GM23338 (cell line): ENCODE measurements at regions not wholly inside any gene's neighbourhood (a gene's known extent, or its start where the extent isn't known, plus 50 kb on each side); places are given as distances from the start of the nearest gene placed in this dataset.

ENCODE experiments used
- ATAC-seq: fragments of 200-7000 bp; cut with Tn5 transposase; 3 replicates; pipeline ENCODE4 v1.9.1; 2020
- DNase-seq: peaks from one replicate; pipeline ENCODE4 v3.0.0-alpha.2; 2015; ENCODE audit warnings: low spot score
- H2AFZ ChIP-seq: fragments of 200-600 bp; sonication (generic); 2 replicates; pipeline ENCODE4 v1.8.0; 2016; ENCODE audit warnings: antibody characterized with exemption, mild to moderate bottlenecking, moderate library complexity
- H3F3A ChIP-seq: fragments of 200-600 bp; sonication (generic); replicated peaks from 2 replicates; pipeline ENCODE4 v1.8.0; 2017; ENCODE audit warnings: antibody characterized with exemption, mixed run types, low read depth
- H3K27ac ChIP-seq: fragments of 200-600 bp; sonication (generic); 2 replicates; pipeline ENCODE4 v1.6.1; 2016; ENCODE audit warnings: low read depth
- H3K27me3 ChIP-seq: fragments of 200-600 bp; sonication (generic); 2 replicates; pipeline ENCODE4 v1.8.0; 2016; ENCODE audit warnings: mild to moderate bottlenecking, mixed run types, moderate library complexity; ENCODE audit not compliant: insufficient read depth
- H3K36me3 ChIP-seq: fragments of 200-600 bp; sonication (generic); 2 replicates; pipeline ENCODE4 v1.8.0; 2016; ENCODE audit warnings: mild to moderate bottlenecking; ENCODE audit not compliant: insufficient read depth
- H3K4me1 ChIP-seq: fragments of 200-600 bp; sonication (generic); 2 replicates; pipeline ENCODE4 v1.8.0; 2016; ENCODE audit warnings: mild to moderate bottlenecking, moderate library complexity; ENCODE audit not compliant: insufficient read depth
- H3K4me2 ChIP-seq: fragments of 200-600 bp; sonication (generic); 2 replicates; pipeline ENCODE4 v1.7.1; 2017; ENCODE audit warnings: mixed run types
- H3K4me3 ChIP-seq: fragments of 200-600 bp; sonication (generic); 2 replicates; pipeline ENCODE4 v1.6.1; 2016; ENCODE audit warnings: mixed run types
- H3K79me2 ChIP-seq: fragments of 200-600 bp; sonication (generic); replicated peaks from 2 replicates; pipeline ENCODE4 v1.8.0; 2017; ENCODE audit warnings: mild to moderate bottlenecking; ENCODE audit not compliant: insufficient read depth
- H3K9me2 ChIP-seq: fragments of 200-600 bp; sonication (generic); 2 replicates; pipeline ENCODE4 v1.8.0; 2017; ENCODE audit not compliant: insufficient read depth
- H4K20me1 ChIP-seq: fragments of 200-600 bp; sonication (generic); replicated peaks from 2 replicates; pipeline ENCODE4 v1.8.0; 2017; ENCODE audit warnings: mild to moderate bottlenecking; ENCODE audit not compliant: insufficient read depth
- H3K27ac Mint-ChIP-seq: 2 replicates; pipeline ENCODE4 v1.8.0; 2020; ENCODE audit warnings: inconsistent platforms, mild to moderate bottlenecking, moderate library complexity, mixed read lengths
- H3K27me3 Mint-ChIP-seq: 3 replicates; pipeline ENCODE4 v1.8.0; 2022; ENCODE audit warnings: low read depth, mild to moderate bottlenecking, moderate library complexity, mixed read lengths, inconsistent platforms; ENCODE audit not compliant: insufficient read depth, poor library complexity
- H3K36me3 Mint-ChIP-seq: 3 replicates; pipeline ENCODE4 v1.8.0; 2021; ENCODE audit warnings: low read depth, mild to moderate bottlenecking, inconsistent platforms, moderate library complexity, mixed read lengths
- H3K4me1 Mint-ChIP-seq: 3 replicates; pipeline ENCODE4 v1.8.0; 2020; ENCODE audit warnings: mild to moderate bottlenecking, inconsistent platforms, mixed read lengths
- H3K4me3 Mint-ChIP-seq: 3 replicates; pipeline ENCODE4 v1.8.0; 2021; ENCODE audit warnings: moderate library complexity, mild to moderate bottlenecking, inconsistent platforms, mixed read lengths
- H3K9me3 Mint-ChIP-seq: 3 replicates; pipeline ENCODE4 v1.8.0; 2020; ENCODE audit warnings: moderate library complexity, mild to moderate bottlenecking, inconsistent platforms, mixed read lengths
- CREB1 ChIP-seq: fragments of 250-450 bp; sonication (Bioruptor Pico); IDR thresholded peaks from 2 replicates; pipeline ENCODE4 v1.5.0; 2020; ENCODE audit warnings: low read depth, mild to moderate bottlenecking, moderate library complexity
- EZH2 ChIP-seq: fragments of 200-600 bp; sonication (generic); IDR thresholded peaks from one replicate; pipeline ENCODE4 v1.8.0; 2017; ENCODE audit warnings: antibody characterized with exemption, mild to moderate bottlenecking, low read depth; ENCODE audit not compliant: unreplicated experiment
- NANOG ChIP-seq: IDR thresholded peaks from 2 replicates; pipeline ENCODE4 v1.6.1; 2016; ENCODE audit warnings: antibody characterized with exemption, borderline replicate concordance
- REST ChIP-seq: IDR thresholded peaks from one replicate; pipeline ENCODE4 v1.6.1; 2018; ENCODE audit warnings: antibody characterized with exemption; ENCODE audit not compliant: unreplicated experiment
- STAT1 ChIP-seq: IDR thresholded peaks from one replicate; pipeline ENCODE4 v1.6.1; 2016; ENCODE audit warnings: antibody characterized with exemption; ENCODE audit not compliant: unreplicated experiment
- ZNF114 ChIP-seq: fragments of 250-450 bp; sonication (Bioruptor Pico); IDR thresholded peaks from 2 replicates; pipeline ENCODE4 v1.5.0; 2020; ENCODE audit warnings: mild to moderate bottlenecking, moderate library complexity
- ZNF331 ChIP-seq: fragments of 250-450 bp; sonication (Bioruptor Pico); IDR thresholded peaks from 2 replicates; pipeline ENCODE4 v1.5.0; 2020; ENCODE audit warnings: low read depth, mild to moderate bottlenecking, moderate library complexity
- ZNF462 ChIP-seq: fragments of 250-450 bp; sonication (Bioruptor Pico); IDR thresholded peaks from 2 replicates; pipeline ENCODE4 v1.5.0; 2020; ENCODE audit warnings: mild to moderate bottlenecking, moderate library complexity
- TF ChIP-seq, protein P1 (sequence below): IDR thresholded peaks from 2 replicates; pipeline ENCODE4 v1.6.1; 2016; ENCODE audit warnings: antibody characterized with exemption
- TF ChIP-seq, protein P2 (sequence below), 2 experiments: fragments of 200-600 bp in 1 of 2; sonication (generic) in 1 of 2; conservative IDR thresholded peaks; 2 replicates each; pipeline versions ENCODE4 v1.5.1 to v1.6.1; 2016 to 2017; ENCODE audit warnings: antibody characterized with exemption in 2 of 2, low read depth in 2 of 2, mild to moderate bottlenecking in 2 of 2, moderate library complexity in 1 of 2

GRCh38 chr6:22755605-22756004 is 186.2 kb downstream of the HDGFL1 start:
- Histone ChIP-seq H3K27me3 (no peaks in the 10 kb centered on the region), H3K4me2 (no peak overlapping the region), H3K27ac (no peak overlapping the region), H4K20me1 (no peaks in the 10 kb centered on the region), H3F3A (no peaks in the 10 kb centered on the region), H3K79me2 (no peaks in the 10 kb centered on the region), H3K36me3 (no peaks in the 10 kb centered on the region), H3K4me3 (no peak overlapping the region), H2AFZ (no peak overlapping the region), H3K9me2 (no peaks in the 10 kb centered on the region), H3K4me1 (no peaks in the 10 kb centered on the region)
- ATAC-seq = no peak
- no peaks in the 10 kb centered on the region for H3K9me3 Mint-ChIP-seq
- H3K4me3 Mint-ChIP-seq = no peak overlapping the region
- no peak for TF ChIP-seq NANOG
- TF ChIP-seq ZNF331 (CRISPR knock-in tag) = no peak
- no peak for TF ChIP-seq REST
- TF ChIP-seq, protein P1, sequence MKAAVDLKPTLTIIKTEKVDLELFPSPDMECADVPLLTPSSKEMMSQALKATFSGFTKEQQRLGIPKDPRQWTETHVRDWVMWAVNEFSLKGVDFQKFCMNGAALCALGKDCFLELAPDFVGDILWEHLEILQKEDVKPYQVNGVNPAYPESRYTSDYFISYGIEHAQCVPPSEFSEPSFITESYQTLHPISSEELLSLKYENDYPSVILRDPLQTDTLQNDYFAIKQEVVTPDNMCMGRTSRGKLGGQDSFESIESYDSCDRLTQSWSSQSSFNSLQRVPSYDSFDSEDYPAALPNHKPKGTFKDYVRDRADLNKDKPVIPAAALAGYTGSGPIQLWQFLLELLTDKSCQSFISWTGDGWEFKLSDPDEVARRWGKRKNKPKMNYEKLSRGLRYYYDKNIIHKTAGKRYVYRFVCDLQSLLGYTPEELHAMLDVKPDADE = no peak
- TF ChIP-seq EZH2 = no peak
- TF ChIP-seq ZNF114 = no peak
- no peak for TF ChIP-seq CREB1 (CRISPR knock-in tag)
- H3K36me3 Mint-ChIP-seq = no peaks in the 10 kb centered on the region
- H3K27me3 Mint-ChIP-seq = peaks cover 2% of the 10 kb centered on the region
- DNase-seq = no peak
- no peak overlapping the region for H3K27ac Mint-ChIP-seq
- H3K4me1 Mint-ChIP-seq = peaks cover 6% of the 10 kb centered on the region; the same call in 2 of the 3 replicates

- ATAC-seq = no peak
- Mint-ChIP-seq H3K4me3 (no peak overlapping the region), H3K27ac (no peak overlapping the region), H3K36me3 (no peaks in the 10 kb centered on the region), H3K9me3 (no peaks in the 10 kb centered on the region), H3K27me3 (peaks cover 2% of the 10 kb centered on the region), H3K4me1 (no peaks in the 10 kb centered on the region)
- H3K4me2 ChIP-seq = no peak overlapping the region
- H3K27ac ChIP-seq = no peak overlapping the region
- H3K4me3 ChIP-seq = no peak overlapping the region
- no peaks in the 10 kb centered on the region for H3K36me3 ChIP-seq
- H3F3A ChIP-seq = no peaks in the 10 kb centered on the region
- no peaks in the 10 kb centered on the region for H3K4me1 ChIP-seq
- 0 out of 2 replicates have a peak, but pooled peaks cover 5% of the 10 kb centered on the region for H3K9me2 ChIP-seq
- no peaks in the 10 kb centered on the region for H4K20me1 ChIP-seq
- H3K27me3 ChIP-seq = no peaks in the 10 kb centered on the region
- H2AFZ ChIP-seq = no peak overlapping the region
- DNase-seq = no peak
- no peaks in the 10 kb centered on the region for H3K79me2 ChIP-seq
- TF ChIP-seq ZNF462 (CRISPR knock-in tag) = no peak
- no peak for TF ChIP-seq STAT1
- no peak for TF ChIP-seq EZH2
- TF ChIP-seq, protein P2, sequence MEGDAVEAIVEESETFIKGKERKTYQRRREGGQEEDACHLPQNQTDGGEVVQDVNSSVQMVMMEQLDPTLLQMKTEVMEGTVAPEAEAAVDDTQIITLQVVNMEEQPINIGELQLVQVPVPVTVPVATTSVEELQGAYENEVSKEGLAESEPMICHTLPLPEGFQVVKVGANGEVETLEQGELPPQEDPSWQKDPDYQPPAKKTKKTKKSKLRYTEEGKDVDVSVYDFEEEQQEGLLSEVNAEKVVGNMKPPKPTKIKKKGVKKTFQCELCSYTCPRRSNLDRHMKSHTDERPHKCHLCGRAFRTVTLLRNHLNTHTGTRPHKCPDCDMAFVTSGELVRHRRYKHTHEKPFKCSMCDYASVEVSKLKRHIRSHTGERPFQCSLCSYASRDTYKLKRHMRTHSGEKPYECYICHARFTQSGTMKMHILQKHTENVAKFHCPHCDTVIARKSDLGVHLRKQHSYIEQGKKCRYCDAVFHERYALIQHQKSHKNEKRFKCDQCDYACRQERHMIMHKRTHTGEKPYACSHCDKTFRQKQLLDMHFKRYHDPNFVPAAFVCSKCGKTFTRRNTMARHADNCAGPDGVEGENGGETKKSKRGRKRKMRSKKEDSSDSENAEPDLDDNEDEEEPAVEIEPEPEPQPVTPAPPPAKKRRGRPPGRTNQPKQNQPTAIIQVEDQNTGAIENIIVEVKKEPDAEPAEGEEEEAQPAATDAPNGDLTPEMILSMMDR (conservative IDR thresholded peaks at IDR 0.05; ENCODE audit: low read depth in 2 of 2) = no peak
- TF ChIP-seq ZNF114 = no peak
These were observed 187.0 kb downstream of the HDGFL1 start for GRCh38 chr6:22756365-22756764.
